ENCODE measurements at regions not wholly inside any gene's neighbourhood (a gene's known extent, or its start where the extent isn't known, plus 50 kb on each side); places are given as distances from the start of the nearest gene placed in this dataset.

GRCh38 chr3:34920806-34921205, 718.5 kb upstream of the ARPP21 start:
- TF ChIP-seq POLR2A (IDR thresholded peaks at IDR 0.05) (no peak), CTCF (IDR thresholded peaks at IDR 0.05) (no peak)
- Histone ChIP-seq H3K27me3 (no peaks in the 10 kb centered on the region), H3K36me3 (no peaks in the 10 kb centered on the region), H3K4me1 (no peaks in the 10 kb centered on the region), H3K27ac (no peak overlapping the region), H3K4me3 (no peak overlapping the region), H3K9me3 (no peaks in the 10 kb centered on the region)
- DNase-seq (no peak), ATAC-seq (no peak)
- intact Hi-C loops (cut with DNase I): no loop called here

- DNase-seq (no peak), ATAC-seq (no peak)
- TF ChIP-seq CTCF (IDR thresholded peaks at IDR 0.05) (no peak), POLR2A (IDR thresholded peaks at IDR 0.05) (no peak)
- H3K36me3 ChIP-seq: no peaks in the 10 kb centered on the region
- no peaks in the 10 kb centered on the region for H3K27me3 ChIP-seq
- intact Hi-C loops (cut with DNase I): no loop called here
- 93 to 97% (median 95%) methylated on average over 2 of the region's 2 CpGs for WGBS, 4 donors
- H3K4me1 ChIP-seq: no peaks in the 10 kb centered on the region
- H3K27ac ChIP-seq: no peak overlapping the region
- H3K9me3 ChIP-seq: no peaks in the 10 kb centered on the region
- H3K4me3 ChIP-seq: no peak overlapping the region
These were observed 714.4 kb upstream of the ARPP21 start for GRCh38 chr3:34924961-34925360.

DNA sequence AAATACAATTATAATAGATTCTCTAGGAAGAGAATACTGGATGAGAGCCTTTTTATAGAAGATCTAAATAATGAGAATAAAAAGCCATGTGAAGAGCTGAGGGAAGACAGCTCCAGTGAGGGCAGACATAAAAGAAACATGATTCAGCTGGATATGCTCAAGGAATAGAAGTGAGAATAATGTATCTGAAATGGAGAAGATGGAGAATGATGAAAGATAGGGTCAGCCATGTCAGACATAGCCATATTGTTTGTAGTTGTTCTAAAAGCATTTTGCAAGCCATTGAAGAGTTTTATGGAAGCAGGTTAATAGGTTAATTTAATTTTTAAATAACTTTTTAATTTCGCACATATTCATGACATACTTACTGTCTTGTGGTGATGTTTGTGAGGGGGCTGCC, 713.5 kb upstream of the ARPP21 start:
- Histone ChIP-seq H3K4me1 (no peaks in the 10 kb centered on the region), H3K27me3 (no peaks in the 10 kb centered on the region), H3K4me3 (no peak overlapping the region), H3K27ac (no peak overlapping the region), H3K36me3 (no peaks in the 10 kb centered on the region), H3K9me3 (peaks cover 0 to 5% (median 0%) of the 10 kb centered on the region in 12 donors)
- intact Hi-C loops (cut with DNase I): no loop called here
- no peak for ATAC-seq
- no peak for TF ChIP-seq CTCF (IDR thresholded peaks at IDR 0.05)
- TF ChIP-seq POLR2A (IDR thresholded peaks at IDR 0.05): no peak
- WGBS, 4 donors: 67 to 80% (median 76%) methylated on average over 1 of the region's 1 CpG
- DNase-seq: no peak

DNA sequence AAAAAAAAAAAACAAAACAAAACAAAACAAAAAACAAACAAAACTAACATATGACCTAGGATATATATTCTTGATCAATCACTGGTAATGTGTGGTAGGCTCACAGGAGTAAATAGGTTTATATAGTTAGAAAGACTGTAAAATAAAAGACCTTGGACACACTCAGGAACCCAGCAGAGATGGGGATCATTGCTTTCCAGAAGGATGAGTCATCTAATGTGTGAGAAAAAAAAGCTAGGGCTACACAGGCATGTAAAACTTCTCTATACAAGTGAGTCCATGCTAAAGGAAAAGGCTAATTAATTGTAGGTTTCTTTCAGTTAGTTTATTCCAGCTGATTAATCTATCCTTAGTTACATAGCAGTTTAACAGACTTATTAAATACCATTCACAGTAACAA, 710.3 kb upstream of the ARPP21 start:
- Histone ChIP-seq H3K36me3 (no peaks in the 10 kb centered on the region), H3K27me3 (no peaks in the 10 kb centered on the region), H3K4me1 (no peaks in the 10 kb centered on the region), H3K27ac (no peak overlapping the region), H3K4me3 (no peak overlapping the region), H3K9me3 (peaks cover 0 to 9% (median 0%) of the 10 kb centered on the region in 12 donors)
- ATAC-seq (no peak), DNase-seq (no peak)
- intact Hi-C loops (cut with DNase I): no loop called here
- no peak for TF ChIP-seq POLR2A (IDR thresholded peaks at IDR 0.05)
- no peak for TF ChIP-seq CTCF (IDR thresholded peaks at IDR 0.05)
